ENCODE measurements at regions not wholly inside any gene's neighbourhood (a gene's known extent, or its start where the extent isn't known, plus 50 kb on each side); places are given as distances from the start of the nearest gene placed in this dataset.

DNA sequence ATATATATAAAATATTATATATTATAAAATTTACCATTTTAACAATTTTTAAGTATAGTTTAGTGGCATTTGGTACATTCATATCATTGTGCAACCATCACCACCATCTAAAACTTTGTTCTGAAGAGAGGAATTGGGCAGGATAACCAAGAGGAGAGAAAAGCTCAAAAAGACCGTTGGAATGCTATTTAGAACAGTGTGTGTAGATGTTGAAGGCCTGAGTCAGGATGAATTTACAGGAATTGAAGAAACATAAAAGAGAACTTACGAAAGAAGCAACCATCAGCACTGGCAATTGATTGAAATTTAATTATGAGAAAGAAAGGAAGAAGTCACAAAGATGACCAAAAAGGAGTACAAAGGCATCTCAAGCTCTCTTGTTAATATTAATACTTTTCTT, 196.9 kb upstream of the PWP1 start:
- Histone ChIP-seq H3K27me3 (ENCODE audit: insufficient read depth, low read length) (no peaks in the 10 kb centered on the region), H2BK20ac (ENCODE audit: low read depth, low read length, poor library complexity, severe bottlenecking) (no peak overlapping the region), H2AK5ac (ENCODE audit: insufficient read length, low read length) (no peak overlapping the region), H3K9me3 (ENCODE audit: control insufficient read depth, low read depth, low read length) (no peaks in the 10 kb centered on the region), H3K79me1 (ENCODE audit: insufficient read depth, low read depth, low read length, poor library complexity, severe bottlenecking) (no peaks in the 10 kb centered on the region), H3K4me2 (ENCODE audit: insufficient read depth, insufficient read length, low read length) (no peak overlapping the region), H4K5ac (ENCODE audit: insufficient read length, low read depth, low read length) (no peak overlapping the region), H2AFZ (ENCODE audit: low read length) (no peak overlapping the region), H3T11ph (ENCODE audit: low read length) (no peak overlapping the region), H3K9ac (ENCODE audit: extremely low read depth, insufficient read length, low read length) (no peak overlapping the region), H2BK5ac (ENCODE audit: insufficient read length, low read length) (no peak overlapping the region), H2BK12ac (ENCODE audit: insufficient read length, low read depth, low read length) (no peak overlapping the region), H3K79me2 (ENCODE audit: insufficient read depth, low read length) (no peaks in the 10 kb centered on the region), H3K23me2 (ENCODE audit: insufficient read length, low read depth, low read length, poor library complexity, severe bottlenecking) (no peaks in the 10 kb centered on the region), H4K20me1 (ENCODE audit: control insufficient read depth, insufficient read depth, insufficient read length) (no peaks in the 10 kb centered on the region), H4K8ac (replicated peaks; ENCODE audit: insufficient read length, low read depth, low read length) (no peak overlapping the region), H2BK120ac (ENCODE audit: low read depth, low read length, poor library complexity, severe bottlenecking) (no peak overlapping the region), H3K14ac (ENCODE audit: insufficient read depth, low read length) (no peak overlapping the region), H3K18ac (ENCODE audit: insufficient read length, low read depth, low read length) (no peak overlapping the region), H3K27ac (ENCODE audit: insufficient read length, low read depth, low read length) (no peak overlapping the region), H3K56ac (ENCODE audit: insufficient read length, low read depth, low read length) (no peak overlapping the region), H3K23ac (ENCODE audit: insufficient read length, low read depth, low read length) (no peak overlapping the region), H4K91ac (ENCODE audit: insufficient read length, low read depth, low read length) (no peak overlapping the region), H2BK15ac (ENCODE audit: low read depth, low read length) (no peak overlapping the region), H3K4me1 (ENCODE audit: insufficient read depth, low read length) (no peaks in the 10 kb centered on the region), H3K4ac (ENCODE audit: low read depth, low read length) (no peak overlapping the region)
- DNase-seq = no peak
- Mint-ChIP-seq H3K9me3 (no peaks in the 10 kb centered on the region), H3K36me3 (ENCODE audit: insufficient read depth in 1 of 3, low read depth in 3 of 3) (no peaks in the 10 kb centered on the region), H3K4me3 (no peak overlapping the region), H3K4me1 (0 out of 4 replicates have a peak, but pooled peaks cover 0 to 8% of the 10 kb centered on the region in 2 experiments), H3K27me3 (ENCODE audit: low read depth) (peaks cover 15% of the 10 kb centered on the region), H3K27ac (no peak overlapping the region)
- WGBS (ENCODE audit: extremely low coverage, insufficient read length, low lambda C conversion rate) = no CpG with 5 or more reads among the region's 2 CpGs
- TF ChIP-seq CTCF (conservative IDR thresholded peaks at IDR 0.05) = no peak

Measured in H9 (cell line).